ENCODE measurements at regions not wholly inside any gene's neighbourhood (a gene's known extent, or its start where the extent isn't known, plus 50 kb on each side); places are given as distances from the start of the nearest gene placed in this dataset.

DNA sequence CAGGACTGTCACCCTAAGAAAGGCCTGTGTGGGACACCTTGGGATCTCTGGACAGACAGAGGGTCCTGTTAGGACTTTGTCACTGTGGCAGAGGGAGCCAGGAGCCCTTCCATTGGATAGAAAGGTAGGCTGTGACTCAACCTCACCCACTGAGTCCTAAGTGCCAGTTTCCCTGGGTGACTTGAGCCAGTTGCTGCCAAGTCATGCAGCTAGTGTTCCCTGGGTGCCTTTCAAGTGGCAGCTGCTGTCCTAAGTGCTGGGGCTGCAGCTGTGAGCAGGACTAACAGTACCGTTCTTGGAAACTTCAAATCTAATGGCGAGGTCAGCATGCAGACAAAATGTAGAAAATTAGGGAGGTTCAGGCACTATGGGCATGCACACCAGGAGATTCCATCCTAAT lies 393.7 kb downstream of the TMEM135 start:
- DNase-seq = no peak
- Histone ChIP-seq H3K4me1 (ENCODE audit: low read length) (peaks cover 36% of the 10 kb centered on the region), H4K20me1 (ENCODE audit: insufficient read depth, low read depth, low read length) (no peaks in the 10 kb centered on the region), H3K4me3 (ENCODE audit: low read length) (no peak overlapping the region), H2AFZ (ENCODE audit: low read length) (no peak overlapping the region), H3K4me2 (ENCODE audit: low read depth, low read length, poor library complexity, severe bottlenecking) (no peak overlapping the region), H3K9me3 (ENCODE audit: low read length) (no peaks in the 10 kb centered on the region), H3K27ac (ENCODE audit: low read length) (no peak overlapping the region), H3K36me3 (ENCODE audit: insufficient read depth, low read length) (no peaks in the 10 kb centered on the region; the same call in 1 of the 2 replicates), H3K9me2 (replicated peaks; ENCODE audit: insufficient read depth, low read length) (no peaks in the 10 kb centered on the region), H3K9ac (ENCODE audit: low read length) (no peak overlapping the region), H3K27me3 (ENCODE audit: low read length) (no peaks in the 10 kb centered on the region), H3K79me2 (ENCODE audit: low read length) (no peaks in the 10 kb centered on the region)

DNA sequence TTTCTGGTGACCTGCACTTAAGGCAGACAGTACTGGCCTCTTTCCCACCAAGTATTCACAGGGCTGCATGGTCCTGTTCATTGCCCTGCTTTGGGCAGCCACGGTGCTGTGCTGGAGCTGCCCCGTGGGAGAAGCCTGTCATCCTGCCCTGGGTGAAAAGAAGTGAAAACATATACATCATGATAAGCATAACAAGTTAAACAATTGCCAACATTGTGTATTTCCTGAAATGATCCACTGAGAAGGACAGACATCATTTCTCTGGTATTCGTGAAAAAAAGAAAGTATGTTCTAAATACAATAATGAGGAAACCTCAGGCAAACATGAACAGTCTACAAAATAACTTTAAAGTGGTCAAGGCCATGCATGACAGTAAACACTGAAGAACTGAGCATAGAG lies 393.1 kb downstream of the TMEM135 start:
- H3K9me2 ChIP-seq (replicated peaks; ENCODE audit: insufficient read depth, low read length) = no peaks in the 10 kb centered on the region
- no peaks in the 10 kb centered on the region for H3K79me2 ChIP-seq (ENCODE audit: low read length)
- no peaks in the 10 kb centered on the region for H3K9me3 ChIP-seq (ENCODE audit: low read length)
- H3K4me1 ChIP-seq (ENCODE audit: low read length) = peaks cover 37% of the 10 kb centered on the region
- no peak overlapping the region for H2AFZ ChIP-seq (ENCODE audit: low read length)
- H3K9ac ChIP-seq (ENCODE audit: low read length) = no peak overlapping the region
- H4K20me1 ChIP-seq (ENCODE audit: insufficient read depth, low read depth, low read length) = no peaks in the 10 kb centered on the region
- no peaks in the 10 kb centered on the region; the same call in 1 of the 2 replicates for H3K36me3 ChIP-seq (ENCODE audit: insufficient read depth, low read length)
- no peak for DNase-seq
- no peak overlapping the region for H3K4me2 ChIP-seq (ENCODE audit: low read depth, low read length, poor library complexity, severe bottlenecking)
- H3K27ac ChIP-seq (ENCODE audit: low read length) = no peak overlapping the region
- no peak overlapping the region for H3K4me3 ChIP-seq (ENCODE audit: low read length)
- H3K27me3 ChIP-seq (ENCODE audit: low read length) = no peaks in the 10 kb centered on the region

DNA sequence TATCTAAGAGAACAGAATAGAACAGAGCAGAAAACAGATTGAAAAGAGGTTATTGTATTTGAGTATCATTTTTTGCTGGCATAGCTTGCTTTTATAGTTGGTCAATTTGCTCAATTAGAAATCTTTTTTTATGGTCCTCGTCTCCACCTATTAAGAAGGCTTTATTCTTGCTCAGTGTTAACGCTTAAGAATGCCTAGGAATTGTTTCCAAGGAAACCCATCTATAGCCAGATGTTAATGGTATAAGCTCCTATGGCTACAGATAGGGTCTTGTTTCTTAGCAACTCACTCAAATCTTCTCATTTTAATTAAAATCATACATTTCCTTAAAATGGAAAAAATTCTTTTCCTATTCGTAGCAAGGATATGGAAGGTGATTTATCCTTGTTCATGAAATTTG lies 392.3 kb downstream of the TMEM135 start:
- no peaks in the 10 kb centered on the region for H3K79me2 ChIP-seq (ENCODE audit: low read length)

DNA sequence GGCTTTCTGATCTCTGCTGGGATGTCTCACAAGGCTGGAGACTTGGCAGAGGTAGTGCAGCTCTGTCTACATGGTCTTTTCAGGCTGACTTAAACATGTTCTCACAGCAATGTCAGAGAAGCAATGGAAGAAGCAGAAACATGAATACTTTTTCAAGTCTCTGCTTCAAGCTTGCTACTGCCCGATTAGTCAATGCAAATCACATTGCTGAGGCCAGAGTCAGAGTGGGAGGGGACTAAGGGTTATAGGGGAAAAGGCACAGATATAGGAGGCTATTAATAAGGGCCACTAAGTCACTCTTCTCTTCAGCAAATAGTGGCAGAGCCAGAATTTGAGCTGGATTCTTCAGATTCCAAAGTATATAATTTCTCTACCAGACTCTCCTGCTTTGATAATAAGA lies 390.5 kb downstream of the TMEM135 start:
- peak overlapping the region; percentile 13 for H2AFZ ChIP-seq (ENCODE audit: low read length)
- no peaks in the 10 kb centered on the region for H3K27me3 ChIP-seq (ENCODE audit: low read length)
- H3K27ac ChIP-seq (ENCODE audit: low read length) = peak overlapping the region; percentile 74
- H3K4me1 ChIP-seq (ENCODE audit: low read length) = peaks cover 45% of the 10 kb centered on the region
- H3K9me3 ChIP-seq (ENCODE audit: low read length) = no peaks in the 10 kb centered on the region
- no peaks in the 10 kb centered on the region for H3K9me2 ChIP-seq (replicated peaks; ENCODE audit: insufficient read depth, low read length)
- no peaks in the 10 kb centered on the region; the same call in 1 of the 2 replicates for H3K36me3 ChIP-seq (ENCODE audit: insufficient read depth, low read length)
- H4K20me1 ChIP-seq (ENCODE audit: insufficient read depth, low read depth, low read length) = no peaks in the 10 kb centered on the region
- peak overlapping the region; percentile 0; the same call in 1 of the 2 replicates for H3K4me3 ChIP-seq (ENCODE audit: low read length)
- H3K4me2 ChIP-seq (ENCODE audit: low read depth, low read length, poor library complexity, severe bottlenecking) = peak overlapping the region; percentile 48
- peak overlapping the region; percentile 42 for H3K9ac ChIP-seq (ENCODE audit: low read length)
- peak; percentile 95 for DNase-seq
- no peaks in the 10 kb centered on the region for H3K79me2 ChIP-seq (ENCODE audit: low read length)

More for the DNA sequence above, 392.3 kb downstream of the TMEM135 start:
- H3K9me2 ChIP-seq (replicated peaks; ENCODE audit: insufficient read depth, low read length) = no peaks in the 10 kb centered on the region
- H3K9me3 ChIP-seq (ENCODE audit: low read length) = no peaks in the 10 kb centered on the region
- no peaks in the 10 kb centered on the region for H4K20me1 ChIP-seq (ENCODE audit: insufficient read depth, low read depth, low read length)
- no peak overlapping the region for H2AFZ ChIP-seq (ENCODE audit: low read length)
- DNase-seq = no peak
- H3K27ac ChIP-seq (ENCODE audit: low read length) = no peak overlapping the region
- H3K4me1 ChIP-seq (ENCODE audit: low read length) = peaks cover 38% of the 10 kb centered on the region
- no peaks in the 10 kb centered on the region; the same call in 1 of the 2 replicates for H3K36me3 ChIP-seq (ENCODE audit: insufficient read depth, low read length)
- H3K27me3 ChIP-seq (ENCODE audit: low read length) = no peaks in the 10 kb centered on the region
- no peak overlapping the region for H3K4me3 ChIP-seq (ENCODE audit: low read length)
- no peak overlapping the region for H3K9ac ChIP-seq (ENCODE audit: low read length)
- H3K4me2 ChIP-seq (ENCODE audit: low read depth, low read length, poor library complexity, severe bottlenecking) = no peak overlapping the region

DNA sequence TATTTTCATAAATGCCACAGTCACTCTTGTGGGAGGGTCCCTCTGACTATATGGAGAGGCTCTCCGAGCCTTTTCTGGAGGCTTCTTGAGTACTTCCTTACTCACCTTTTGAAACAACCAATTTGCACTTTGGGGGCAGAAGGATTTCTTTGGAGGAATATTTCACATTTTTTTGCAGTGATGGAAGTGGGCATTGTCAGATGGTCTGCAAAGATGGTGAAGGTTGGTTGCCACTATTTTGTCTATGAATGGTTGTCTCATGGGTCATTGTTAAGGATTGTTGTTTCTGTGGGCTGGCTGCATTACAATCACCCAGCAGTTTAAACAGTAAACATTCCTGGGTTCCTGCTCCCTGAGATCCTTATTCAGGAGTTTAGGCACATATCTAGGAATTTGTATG lies 388.2 kb downstream of the TMEM135 start:
- no peaks in the 10 kb centered on the region for H3K9me2 ChIP-seq (replicated peaks; ENCODE audit: insufficient read depth, low read length)
- 0 out of 2 replicates have a peak overlapping the region, but pooled peaks have one; percentile 5 for H2AFZ ChIP-seq (ENCODE audit: low read length)
- peaks cover 62% of the 10 kb centered on the region for H3K4me1 ChIP-seq (ENCODE audit: low read length)
- no peak for DNase-seq
- no peak overlapping the region for H3K9ac ChIP-seq (ENCODE audit: low read length)
- no peak overlapping the region for H3K4me3 ChIP-seq (ENCODE audit: low read length)
- no peaks in the 10 kb centered on the region; the same call in 1 of the 2 replicates for H3K36me3 ChIP-seq (ENCODE audit: insufficient read depth, low read length)
- no peaks in the 10 kb centered on the region for H3K9me3 ChIP-seq (ENCODE audit: low read length)
- no peak overlapping the region for H3K4me2 ChIP-seq (ENCODE audit: low read depth, low read length, poor library complexity, severe bottlenecking)
- H4K20me1 ChIP-seq (ENCODE audit: insufficient read depth, low read depth, low read length) = no peaks in the 10 kb centered on the region
- no peaks in the 10 kb centered on the region for H3K27me3 ChIP-seq (ENCODE audit: low read length)
- no peaks in the 10 kb centered on the region for H3K79me2 ChIP-seq (ENCODE audit: low read length)
- peak overlapping the region; percentile 0; the same call in 1 of the 2 replicates for H3K27ac ChIP-seq (ENCODE audit: low read length)

DNA sequence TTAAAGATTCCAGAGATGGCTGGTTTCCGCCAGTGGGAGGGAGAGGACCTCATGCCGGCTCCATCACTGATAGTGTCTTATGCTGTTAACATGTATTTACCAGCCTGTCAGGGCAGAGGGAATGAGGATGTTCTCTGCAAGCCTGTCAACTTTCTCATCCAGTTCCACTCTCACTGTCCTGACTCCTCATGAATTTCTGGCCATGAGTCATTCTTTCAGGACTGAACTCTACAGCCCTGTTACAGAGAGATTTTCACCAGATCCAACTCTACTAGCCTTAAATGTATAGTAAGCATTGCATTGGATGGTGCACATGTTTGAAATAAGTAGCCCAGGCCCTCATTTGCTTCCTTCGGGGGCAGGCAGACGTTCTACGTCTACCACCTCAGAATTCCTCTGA lies 387.7 kb downstream of the TMEM135 start:
- Histone ChIP-seq H3K4me3 (ENCODE audit: low read length) (no peak overlapping the region), H3K79me2 (ENCODE audit: low read length) (no peaks in the 10 kb centered on the region), H3K27me3 (ENCODE audit: low read length) (no peaks in the 10 kb centered on the region), H3K27ac (ENCODE audit: low read length) (peak overlapping the region; percentile 0; the same call in 1 of the 2 replicates), H3K36me3 (ENCODE audit: insufficient read depth, low read length) (no peaks in the 10 kb centered on the region; the same call in 1 of the 2 replicates), H3K9me2 (replicated peaks; ENCODE audit: insufficient read depth, low read length) (no peaks in the 10 kb centered on the region), H3K4me2 (ENCODE audit: low read depth, low read length, poor library complexity, severe bottlenecking) (no peak overlapping the region), H4K20me1 (ENCODE audit: insufficient read depth, low read depth, low read length) (no peaks in the 10 kb centered on the region), H3K4me1 (ENCODE audit: low read length) (peaks cover 64% of the 10 kb centered on the region), H3K9me3 (ENCODE audit: low read length) (no peaks in the 10 kb centered on the region), H2AFZ (ENCODE audit: low read length) (0 out of 2 replicates have a peak overlapping the region, but pooled peaks have one; percentile 5), H3K9ac (ENCODE audit: low read length) (no peak overlapping the region)
- no peak for DNase-seq

DNA sequence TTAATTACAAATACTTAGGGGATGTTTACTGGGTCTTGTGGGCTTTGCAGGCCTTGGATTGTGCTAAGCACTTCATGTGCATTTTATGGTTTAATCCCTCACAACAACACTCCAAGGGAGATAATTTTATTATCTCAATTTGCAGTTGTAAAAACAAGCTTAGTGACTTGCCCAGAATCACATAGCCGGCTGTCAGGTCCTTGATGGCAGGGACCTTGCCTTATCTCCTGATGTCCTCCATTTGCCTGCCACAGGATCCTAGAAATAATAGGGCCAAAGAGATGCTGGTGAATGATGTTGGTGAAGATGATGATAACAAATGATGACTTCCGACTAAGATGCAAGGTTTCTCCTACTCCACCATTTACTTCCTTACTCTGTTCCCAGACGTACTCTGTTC lies 385.4 kb downstream of the TMEM135 start:
- Histone ChIP-seq H3K9me2 (replicated peaks; ENCODE audit: insufficient read depth, low read length) (no peaks in the 10 kb centered on the region), H2AFZ (ENCODE audit: low read length) (no peak overlapping the region), H3K4me3 (ENCODE audit: low read length) (no peak overlapping the region), H3K9me3 (ENCODE audit: low read length) (no peaks in the 10 kb centered on the region), H3K79me2 (ENCODE audit: low read length) (no peaks in the 10 kb centered on the region), H3K27me3 (ENCODE audit: low read length) (no peaks in the 10 kb centered on the region), H3K4me2 (ENCODE audit: low read depth, low read length, poor library complexity, severe bottlenecking) (no peak overlapping the region), H3K9ac (ENCODE audit: low read length) (no peak overlapping the region), H4K20me1 (ENCODE audit: insufficient read depth, low read depth, low read length) (no peaks in the 10 kb centered on the region), H3K27ac (ENCODE audit: low read length) (peak overlapping the region; percentile 70), H3K4me1 (ENCODE audit: low read length) (peaks cover 60% of the 10 kb centered on the region), H3K36me3 (ENCODE audit: insufficient read depth, low read length) (no peaks in the 10 kb centered on the region)
- no peak for DNase-seq

DNA sequence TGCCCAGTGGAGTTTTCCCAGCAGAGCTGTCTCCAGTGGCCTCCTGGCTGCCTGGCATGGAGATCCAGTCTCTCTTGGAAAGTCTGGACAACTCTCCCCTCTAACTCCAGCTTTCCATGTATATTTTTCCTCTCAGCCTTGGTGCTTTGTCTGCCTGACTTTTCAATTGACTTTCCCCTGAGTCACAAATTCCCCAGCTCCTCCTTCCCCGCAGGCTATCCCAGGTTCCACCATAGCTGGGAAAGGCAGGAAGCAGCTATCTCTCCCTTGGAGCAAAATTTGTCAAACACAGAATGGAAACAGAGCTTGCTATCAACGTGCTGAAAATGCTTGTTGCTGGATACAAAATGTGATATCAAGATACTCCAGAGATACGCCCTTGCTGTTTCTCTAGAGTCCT lies 384.8 kb downstream of the TMEM135 start:
- Histone ChIP-seq H3K4me2 (ENCODE audit: low read depth, low read length, poor library complexity, severe bottlenecking) (no peak overlapping the region), H3K9me2 (replicated peaks; ENCODE audit: insufficient read depth, low read length) (no peaks in the 10 kb centered on the region), H3K4me1 (ENCODE audit: low read length) (peaks cover 54% of the 10 kb centered on the region), H3K9ac (ENCODE audit: low read length) (peak overlapping the region; percentile 32), H3K9me3 (ENCODE audit: low read length) (no peaks in the 10 kb centered on the region), H3K36me3 (ENCODE audit: insufficient read depth, low read length) (no peaks in the 10 kb centered on the region), H4K20me1 (ENCODE audit: insufficient read depth, low read depth, low read length) (no peaks in the 10 kb centered on the region), H3K4me3 (ENCODE audit: low read length) (no peak overlapping the region), H2AFZ (ENCODE audit: low read length) (peak overlapping the region; percentile 62), H3K27me3 (ENCODE audit: low read length) (no peaks in the 10 kb centered on the region), H3K27ac (ENCODE audit: low read length) (peak overlapping the region; percentile 70), H3K79me2 (ENCODE audit: low read length) (no peaks in the 10 kb centered on the region)
- DNase-seq = no peak
